Endodermal cell (in vitro differentiated cells): ENCODE measurements at regions not wholly inside any gene's neighbourhood (a gene's known extent, or its start where the extent isn't known, plus 50 kb on each side); places are given as distances from the start of the nearest gene placed in this dataset.
A peak's percentile ranks its signal among the peaks of the same experiment; 100 is the strongest.

ENCODE experiments used
- DNase-seq: peaks from one replicate; pipeline ENCODE4 v3.0.0-alpha.2; 2017
- H3K27ac ChIP-seq: 2 replicates; pipeline ENCODE4 v1.5.1; 2013; ENCODE audit warnings: mild to moderate bottlenecking, low read depth, low read length, moderate library complexity
- H3K27me3 ChIP-seq: 2 replicates; pipeline ENCODE4 v1.6.1; 2013; ENCODE audit warnings: mild to moderate bottlenecking, low read length, moderate library complexity; ENCODE audit not compliant: insufficient read depth, control insufficient read depth, poor library complexity, severe bottlenecking
- H3K36me3 ChIP-seq: 2 replicates; pipeline ENCODE4 v1.7.0; 2013; ENCODE audit warnings: mild to moderate bottlenecking, low read length, moderate library complexity; ENCODE audit not compliant: control insufficient read depth, insufficient read depth
- H3K4me1 ChIP-seq: one replicate; pipeline ENCODE4 v1.7.0; 2013; ENCODE audit warnings: low read length; ENCODE audit not compliant: control insufficient read depth, insufficient read depth
- H3K4me3 ChIP-seq: 2 replicates; pipeline ENCODE4 v1.5.1; 2013; ENCODE audit warnings: mild to moderate bottlenecking, low read length, moderate library complexity
- H3K9ac ChIP-seq: 2 replicates; pipeline ENCODE4 v1.6.1; 2013; ENCODE audit warnings: mild to moderate bottlenecking, low read length, moderate library complexity; ENCODE audit not compliant: poor library complexity, severe bottlenecking; ENCODE audit errors: extremely low read depth
- H3K9me3 ChIP-seq: 2 replicates; pipeline ENCODE4 v1.6.1; 2013; ENCODE audit warnings: mild to moderate bottlenecking, low read length, moderate library complexity; ENCODE audit not compliant: control insufficient read depth
- H3K27ac Mint-ChIP-seq: 2 replicates; pipeline ENCODE4 v1.8.0; 2020; ENCODE audit warnings: mixed read lengths
- H3K27me3 Mint-ChIP-seq: 2 replicates; pipeline ENCODE4 v1.8.0; 2021; ENCODE audit warnings: mild to moderate bottlenecking, mixed read lengths; ENCODE audit not compliant: insufficient read depth
- H3K36me3 Mint-ChIP-seq: 2 replicates; pipeline ENCODE4 v1.8.0; 2020; ENCODE audit warnings: low read depth, mixed read lengths
- H3K4me1 Mint-ChIP-seq: 2 replicates; pipeline ENCODE4 v1.8.0; 2020; ENCODE audit warnings: mixed read lengths
- H3K4me3 Mint-ChIP-seq: 2 replicates; pipeline ENCODE4 v1.8.0; 2020; ENCODE audit warnings: mild to moderate bottlenecking, moderate library complexity, mixed read lengths
- H3K9me3 Mint-ChIP-seq: 2 replicates; pipeline ENCODE4 v1.8.0; 2020; ENCODE audit warnings: mild to moderate bottlenecking, mixed read lengths
- WGBS, 2 experiments: methylation state at CpG; one replicate each; pipeline versions ENCODE4 v1.1.5 to v1.1.7; 2013; ENCODE audit warnings: missing lambda C conversion rate in 2 of 2, mixed read lengths in 1 of 2; ENCODE audit not compliant: insufficient coverage in 1 of 2, insufficient read length in 1 of 2; 5-methylcytosine and 5-hydroxymethylcytosine counted together
- TF ChIP-seq, protein P1 (sequence below): fragments of 200-600 bp; sonication (generic); conservative IDR thresholded peaks from 2 replicates; pipeline ENCODE4 v1.5.0; 2021; ENCODE audit warnings: antibody characterized with exemption, mild to moderate bottlenecking

DNA sequence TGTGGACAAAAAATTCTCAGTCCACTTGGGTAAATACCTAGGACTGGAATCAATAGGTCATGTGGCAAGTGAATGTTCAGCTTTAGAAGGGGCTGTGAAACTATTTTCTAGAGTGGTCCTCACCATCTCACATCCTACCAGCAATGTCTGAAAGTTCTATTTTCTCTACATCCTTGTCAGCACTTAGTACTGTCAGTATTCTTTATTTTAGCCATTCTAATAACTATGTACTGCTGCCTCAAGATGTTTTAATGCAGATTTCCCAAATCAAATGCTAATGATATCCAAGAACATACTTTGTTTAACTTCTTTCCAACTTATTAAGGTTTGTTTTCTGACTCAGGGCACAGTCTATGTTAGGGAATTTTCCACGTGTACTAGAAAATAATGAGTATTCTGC, 317.0 kb downstream of the BRD1 start:
- H3K27ac Mint-ChIP-seq, result no peak overlapping the region
- no peaks in the 10 kb centered on the region for H3K36me3 Mint-ChIP-seq
- Histone ChIP-seq H3K9ac (no peak overlapping the region), H3K36me3 (no peaks in the 10 kb centered on the region), H3K27ac (no peak overlapping the region), H3K4me1 (no peaks in the 10 kb centered on the region), H3K4me3 (no peak overlapping the region), H3K9me3 (peaks cover 6% of the 10 kb centered on the region), H3K27me3 (no peaks in the 10 kb centered on the region)
- TF ChIP-seq, protein P1, sequence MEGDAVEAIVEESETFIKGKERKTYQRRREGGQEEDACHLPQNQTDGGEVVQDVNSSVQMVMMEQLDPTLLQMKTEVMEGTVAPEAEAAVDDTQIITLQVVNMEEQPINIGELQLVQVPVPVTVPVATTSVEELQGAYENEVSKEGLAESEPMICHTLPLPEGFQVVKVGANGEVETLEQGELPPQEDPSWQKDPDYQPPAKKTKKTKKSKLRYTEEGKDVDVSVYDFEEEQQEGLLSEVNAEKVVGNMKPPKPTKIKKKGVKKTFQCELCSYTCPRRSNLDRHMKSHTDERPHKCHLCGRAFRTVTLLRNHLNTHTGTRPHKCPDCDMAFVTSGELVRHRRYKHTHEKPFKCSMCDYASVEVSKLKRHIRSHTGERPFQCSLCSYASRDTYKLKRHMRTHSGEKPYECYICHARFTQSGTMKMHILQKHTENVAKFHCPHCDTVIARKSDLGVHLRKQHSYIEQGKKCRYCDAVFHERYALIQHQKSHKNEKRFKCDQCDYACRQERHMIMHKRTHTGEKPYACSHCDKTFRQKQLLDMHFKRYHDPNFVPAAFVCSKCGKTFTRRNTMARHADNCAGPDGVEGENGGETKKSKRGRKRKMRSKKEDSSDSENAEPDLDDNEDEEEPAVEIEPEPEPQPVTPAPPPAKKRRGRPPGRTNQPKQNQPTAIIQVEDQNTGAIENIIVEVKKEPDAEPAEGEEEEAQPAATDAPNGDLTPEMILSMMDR, result no peak
- DNase-seq, result no peak
- no CpG with 5 or more reads among the region's 1 CpG for WGBS, 2 experiments
- peaks cover 2% of the 10 kb centered on the region for H3K27me3 Mint-ChIP-seq
- peaks cover 9% of the 10 kb centered on the region for H3K4me1 Mint-ChIP-seq
- no peak overlapping the region for H3K4me3 Mint-ChIP-seq
- H3K9me3 Mint-ChIP-seq, result peaks cover 16% of the 10 kb centered on the region

DNA sequence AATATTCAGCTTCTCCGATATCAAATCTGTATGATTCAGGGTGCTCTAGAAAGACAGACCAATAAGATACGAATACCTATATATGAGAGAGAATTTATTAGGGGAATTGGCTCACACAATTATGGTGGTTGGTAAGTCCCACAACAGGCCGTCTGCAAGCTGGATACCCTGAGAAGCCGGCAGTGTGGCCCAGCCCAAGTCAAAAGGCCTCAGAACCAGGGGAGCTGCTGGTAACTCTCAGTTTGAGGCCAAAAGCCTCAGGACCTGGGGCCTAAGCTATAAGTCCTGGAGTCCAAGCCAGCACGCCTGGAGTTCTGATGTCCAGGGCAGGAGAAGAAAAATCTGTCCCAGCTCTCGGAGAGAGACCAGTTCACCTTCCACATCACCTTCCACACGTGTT, 318.7 kb downstream of the BRD1 start:
- H3K4me1 Mint-ChIP-seq, result peaks cover 9% of the 10 kb centered on the region
- Histone ChIP-seq H3K36me3 (no peaks in the 10 kb centered on the region), H3K27me3 (no peaks in the 10 kb centered on the region), H3K27ac (no peak overlapping the region), H3K9me3 (peaks cover 6% of the 10 kb centered on the region), H3K9ac (no peak overlapping the region), H3K4me1 (no peaks in the 10 kb centered on the region), H3K4me3 (no peak overlapping the region)
- H3K27me3 Mint-ChIP-seq, result peaks cover 2% of the 10 kb centered on the region
- DNase-seq, result peak; percentile 13
- H3K27ac Mint-ChIP-seq, result no peak overlapping the region
- peaks cover 16% of the 10 kb centered on the region for H3K9me3 Mint-ChIP-seq
- H3K36me3 Mint-ChIP-seq, result no peaks in the 10 kb centered on the region
- 91 to 95% methylated on average over 3 to 7 of the region's 7 CpGs for WGBS, 2 experiments
- H3K4me3 Mint-ChIP-seq, result no peak overlapping the region
- TF ChIP-seq, protein P1, result no peak

DNA sequence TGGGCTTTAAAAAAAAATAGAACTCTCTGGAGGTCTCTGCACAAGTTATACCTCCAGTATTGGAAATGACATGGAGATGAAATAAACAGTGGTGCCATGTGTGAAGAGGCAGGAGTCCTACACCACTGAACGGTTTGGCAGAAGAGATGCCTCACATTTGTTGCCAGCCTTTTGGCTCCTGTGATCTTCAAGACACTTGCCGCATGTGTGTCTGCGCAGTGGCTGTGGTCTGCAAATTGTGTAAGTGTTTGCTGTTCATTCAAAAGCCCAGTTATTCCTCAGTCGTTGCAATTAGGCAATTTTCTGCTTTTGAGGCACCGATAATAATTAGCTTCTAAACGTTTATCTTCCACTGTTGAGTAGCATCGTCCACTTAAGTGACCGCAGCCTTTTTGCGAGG, 319.1 kb downstream of the BRD1 start:
- DNase-seq, result peak; percentile 11
- Histone ChIP-seq H3K27me3 (no peaks in the 10 kb centered on the region), H3K27ac (no peak overlapping the region), H3K9me3 (peaks cover 6% of the 10 kb centered on the region), H3K4me3 (no peak overlapping the region), H3K36me3 (no peaks in the 10 kb centered on the region), H3K9ac (no peak overlapping the region), H3K4me1 (no peaks in the 10 kb centered on the region)
- Mint-ChIP-seq H3K36me3 (no peaks in the 10 kb centered on the region), H3K27ac (no peak overlapping the region), H3K4me1 (peaks cover 7% of the 10 kb centered on the region), H3K27me3 (peaks cover 2% of the 10 kb centered on the region), H3K4me3 (no peak overlapping the region), H3K9me3 (peaks cover 16% of the 10 kb centered on the region)
- 96 to 98% methylated on average over 9 of the region's 9 CpGs for WGBS, 2 experiments
- TF ChIP-seq, protein P1, result no peak
